Activated CD4-positive, alpha-beta T cell treated with anti-CD3 and anti-CD28 coated beads for 36 hours (primary cell): ENCODE measurements at regions not wholly inside any gene's neighbourhood (a gene's known extent, or its start where the extent isn't known, plus 50 kb on each side); places are given as distances from the start of the nearest gene placed in this dataset.

ENCODE experiments used
- ATAC-seq: fragments of 200-7000 bp; cut with Tn5 transposase; one replicate; pipeline ENCODE4 v1.10.0; 2021; ENCODE audit warnings: mild to moderate bottlenecking, moderate library complexity
- CTCF ChIA-PET: fragments of 350-600 bp; sonication (Branson Sonifier 250); formaldehyde crosslinking; loops from one replicate; lab custom pipeline; 2021; ENCODE audit warnings: antibody characterized with exemption; lab: Charles Lee
- POLR2A ChIA-PET: fragments of 350-600 bp; sonication (Branson Sonifier 250); formaldehyde crosslinking; loops from one replicate; lab custom pipeline; 2021; ENCODE audit warnings: antibody characterized with exemption, inconsistent platforms; lab: Charles Lee
- DNase-seq: peaks from one replicate; pipeline ENCODE4 v3.0.0-alpha.2; 2020
- H3K27ac Mint-ChIP-seq: one replicate; pipeline ENCODE4 v1.8.0; 2021; ENCODE audit warnings: mixed read lengths
- H3K27me3 Mint-ChIP-seq: one replicate; pipeline ENCODE4 v1.8.0; 2021; ENCODE audit warnings: mixed read lengths
- H3K36me3 Mint-ChIP-seq: one replicate; pipeline ENCODE4 v1.8.0; 2021; ENCODE audit warnings: low read depth, mixed read lengths
- H3K4me1 Mint-ChIP-seq: one replicate; pipeline ENCODE4 v1.8.0; 2021; ENCODE audit warnings: mixed read lengths
- H3K4me3 Mint-ChIP-seq: one replicate; pipeline ENCODE4 v1.8.0; 2021; ENCODE audit warnings: mild to moderate bottlenecking, moderate library complexity, mixed read lengths
- H3K9me3 Mint-ChIP-seq: one replicate; pipeline ENCODE4 v1.8.0; 2021; ENCODE audit warnings: low read depth, mixed read lengths
- intact Hi-C, 2 experiments: fragments of 100-400 bp; cut with DNase I in 1 of 2; cut with micrococcal nuclease in 1 of 2; formaldehyde crosslinking; loops; one replicate each; pipeline versions ENCODE4 v1.14.2 to v1.15.1; 2022 to 2024; cut with DNase I, micrococcal nuclease

GRCh38 chr21:29473808-29474207, 175.1 kb downstream of the BACH1 start:
- CTCF ChIA-PET: interaction anchor here (0.5 to 1.5 kb wide), 2 partner anchors 22 to 941 kb away, joined by 3 read pairs; no protein-coding TSS in a partner anchor
- Mint-ChIP-seq H3K9me3 (no peaks in the 10 kb centered on the region), H3K36me3 (no peaks in the 10 kb centered on the region), H3K27ac (no peak overlapping the region), H3K4me1 (peaks cover 20% of the 10 kb centered on the region), H3K4me3 (no peak overlapping the region), H3K27me3 (no peaks in the 10 kb centered on the region)
- ATAC-seq (no peak), DNase-seq (no peak)
- POLR2A ChIA-PET: interaction anchor here (0.5 kb wide), 1 partner anchor 32 kb away, joined by 3 read pairs; no protein-coding TSS in a partner anchor
- intact Hi-C loops: no loop called here

DNA sequence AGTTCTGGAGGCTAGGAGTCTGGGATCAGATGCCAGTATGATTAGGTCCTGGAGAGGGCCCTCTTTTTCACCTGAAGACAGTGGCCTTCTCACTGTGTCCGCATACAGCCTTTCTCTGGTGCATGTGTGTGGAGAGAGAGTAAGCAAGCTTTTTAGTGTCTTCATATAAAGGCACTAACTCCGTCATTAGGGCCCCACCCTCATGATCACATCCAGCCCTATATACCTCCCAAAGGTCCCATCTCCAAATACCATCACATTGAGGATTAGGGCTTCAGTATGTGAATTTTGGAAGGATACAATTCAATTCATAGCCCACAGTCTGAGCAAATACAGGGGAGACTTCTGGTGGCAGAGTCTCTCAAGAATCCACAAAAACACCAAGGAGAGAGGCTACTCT, 176.6 kb downstream of the BACH1 start:
- Mint-ChIP-seq H3K27ac (no peak overlapping the region), H3K9me3 (no peaks in the 10 kb centered on the region), H3K27me3 (no peaks in the 10 kb centered on the region), H3K4me1 (peaks cover 20% of the 10 kb centered on the region), H3K4me3 (no peak overlapping the region), H3K36me3 (no peaks in the 10 kb centered on the region)
- DNase-seq: no peak
- intact Hi-C loops: no loop called here
- ATAC-seq: no peak
- ChIA-PET CTCF (interaction anchor here (0.5 to 1.9 kb wide), 7 partner anchors 10 to 388 kb away, joined by 3 to 5 read pairs (median 3); no protein-coding TSS in a partner anchor), POLR2A (no interaction called here)

DNA sequence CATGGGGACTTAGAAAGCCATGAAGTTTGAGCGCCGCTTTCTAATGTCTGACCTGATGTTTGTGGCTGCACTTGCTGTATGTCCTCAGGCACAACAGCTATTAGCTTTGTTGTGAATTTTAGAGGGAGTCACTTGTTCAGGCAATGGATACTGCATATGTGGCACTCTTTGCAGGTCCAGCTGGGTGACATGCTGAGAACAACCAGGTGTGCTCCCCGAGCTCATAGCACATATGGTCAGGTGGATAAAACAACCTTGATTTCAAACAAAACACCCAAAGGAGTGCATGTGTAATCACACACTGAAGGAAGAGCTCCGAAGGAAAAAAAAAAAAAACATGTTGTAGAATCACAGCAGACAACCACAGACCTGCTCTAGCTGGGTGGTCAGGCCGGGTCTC, 178.6 kb downstream of the BACH1 start:
- Mint-ChIP-seq H3K9me3 (no peaks in the 10 kb centered on the region), H3K4me3 (no peak overlapping the region), H3K27me3 (no peaks in the 10 kb centered on the region), H3K36me3 (no peaks in the 10 kb centered on the region), H3K4me1 (peaks cover 18% of the 10 kb centered on the region), H3K27ac (no peak overlapping the region)
- DNase-seq (no peak), ATAC-seq (no peak)
- ChIA-PET POLR2A (no interaction called here), CTCF (interaction anchor here (0.6 to 1.9 kb wide), 11 partner anchors 10 to 383 kb away, joined by 3 to 8 read pairs (median 3); no protein-coding TSS in a partner anchor)
- intact Hi-C loops: no loop called here

DNA sequence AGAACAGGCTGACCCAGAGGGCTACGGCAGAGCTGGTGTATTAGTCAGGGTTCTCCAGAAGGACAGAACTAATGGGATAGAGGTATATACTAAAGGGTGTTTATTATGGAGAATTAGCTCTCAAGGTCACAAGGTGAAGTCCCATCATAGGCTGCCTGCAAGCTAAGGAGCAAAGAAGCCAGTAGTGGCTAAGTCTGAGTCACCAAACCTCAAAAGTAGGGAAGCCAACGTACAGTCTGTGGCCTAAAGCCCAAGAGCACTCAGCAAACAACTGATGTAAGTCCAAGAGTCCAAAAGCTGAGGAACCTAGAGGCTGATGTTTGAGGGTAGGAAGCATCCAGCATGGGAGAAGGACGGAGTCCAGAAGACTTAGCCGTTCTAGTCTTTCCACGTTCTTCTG, 179.2 kb downstream of the BACH1 start:
- Mint-ChIP-seq H3K36me3 (peaks cover 3% of the 10 kb centered on the region), H3K4me3 (no peak overlapping the region), H3K27ac (no peak overlapping the region), H3K4me1 (peaks cover 18% of the 10 kb centered on the region), H3K9me3 (no peaks in the 10 kb centered on the region), H3K27me3 (no peaks in the 10 kb centered on the region)
- ATAC-seq: no peak
- ChIA-PET CTCF (interaction anchor here (0.6 to 1.9 kb wide), 10 partner anchors 9 to 382 kb away, joined by 3 to 8 read pairs (median 4); no protein-coding TSS in a partner anchor), POLR2A (no interaction called here)
- intact Hi-C loops: no loop called here
- DNase-seq: no peak

GRCh38 chr21:29481081-29481480, 182.4 kb downstream of the BACH1 start:
- Mint-ChIP-seq H3K36me3 (peaks cover 15% of the 10 kb centered on the region), H3K9me3 (peaks cover 8% of the 10 kb centered on the region), H3K27me3 (no peaks in the 10 kb centered on the region), H3K4me3 (no peak overlapping the region), H3K27ac (no peak overlapping the region), H3K4me1 (peaks cover 16% of the 10 kb centered on the region)
- intact Hi-C loops: no loop called here
- ChIA-PET POLR2A (no interaction called here), CTCF (interaction anchor here (1.0 kb wide), 1 partner anchor 368 kb away, joined by 3 read pairs; no protein-coding TSS in a partner anchor)
- DNase-seq (no peak), ATAC-seq (no peak)

DNA sequence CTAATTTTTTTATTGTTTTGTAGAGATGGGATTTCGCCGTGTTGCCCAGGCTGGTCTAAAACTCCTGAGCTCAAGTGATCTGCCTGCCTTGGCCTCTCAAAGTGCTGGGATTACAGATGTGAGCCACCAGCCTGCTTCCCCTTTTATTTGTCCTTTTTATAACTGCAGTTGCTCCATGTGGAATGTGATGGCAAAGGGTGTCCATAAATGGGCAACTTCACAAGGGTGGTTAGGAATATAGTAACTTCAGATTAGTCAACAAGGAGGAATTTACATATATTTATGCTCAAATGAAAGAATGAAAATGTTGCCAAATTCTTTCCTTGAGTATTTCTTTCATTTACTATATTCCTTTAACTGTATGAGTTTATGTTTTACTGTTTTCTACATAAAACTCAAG, 182.9 kb downstream of the BACH1 start:
- no peak overlapping the region for H3K4me3 Mint-ChIP-seq
- DNase-seq (no peak), ATAC-seq (no peak)
- H3K27me3 Mint-ChIP-seq: no peaks in the 10 kb centered on the region
- intact Hi-C loops: no loop called here
- peaks cover 15% of the 10 kb centered on the region for H3K36me3 Mint-ChIP-seq
- peaks cover 11% of the 10 kb centered on the region for H3K4me1 Mint-ChIP-seq
- POLR2A ChIA-PET: no interaction called here
- peaks cover 8% of the 10 kb centered on the region for H3K9me3 Mint-ChIP-seq
- H3K27ac Mint-ChIP-seq: no peak overlapping the region
- CTCF ChIA-PET: interaction anchor here (1.0 kb wide), 1 partner anchor 368 kb away, joined by 3 read pairs; no protein-coding TSS in a partner anchor

DNA sequence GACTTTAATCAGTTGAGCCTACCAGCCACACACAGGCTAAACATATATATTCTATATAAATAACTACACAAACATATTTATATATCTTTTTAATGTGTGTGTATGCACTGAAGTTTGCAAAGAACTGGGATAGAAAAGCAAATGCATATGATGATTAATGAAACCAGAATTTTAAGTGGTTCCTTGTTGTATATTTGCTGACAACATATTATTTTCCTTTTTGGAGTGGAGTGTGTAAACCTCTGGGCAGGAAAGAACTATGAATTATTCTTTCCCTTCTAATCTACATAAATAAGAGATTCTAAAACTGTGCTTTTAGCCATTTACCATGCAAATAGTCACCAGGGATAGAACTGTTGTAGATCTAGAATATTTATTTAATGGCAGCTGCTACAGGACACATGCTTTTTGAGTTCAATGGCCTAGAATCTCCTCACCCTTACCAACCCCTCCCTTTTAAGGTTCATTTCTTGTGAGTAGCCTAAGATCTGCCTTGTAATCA, 187.6 kb downstream of the BACH1 start:
- ATAC-seq: no peak
- ChIA-PET CTCF (interaction anchor here (0.6 to 1.4 kb wide), 5 partner anchors 9 to 751 kb away, joined by 3 to 4 read pairs (median 3); no protein-coding TSS in a partner anchor), POLR2A (no interaction called here)
- Mint-ChIP-seq H3K4me3 (no peak overlapping the region), H3K9me3 (peaks cover 8% of the 10 kb centered on the region), H3K27ac (no peak overlapping the region), H3K27me3 (no peaks in the 10 kb centered on the region), H3K36me3 (peaks cover 15% of the 10 kb centered on the region), H3K4me1 (no peaks in the 10 kb centered on the region)
- intact Hi-C loops: no loop called here
- DNase-seq: no peak
